GM13976 (cell line): ENCODE measurements at regions not wholly inside any gene's neighbourhood (a gene's known extent, or its start where the extent isn't known, plus 50 kb on each side); places are given as distances from the start of the nearest gene placed in this dataset.
"Not testable (repeated sequence)": the region's sequence is repeated elsewhere in the genome, so short reads cannot be mapped to it uniquely, and the experiment has no call there.

Experiments
- DNase-seq: peaks from one replicate; pipeline ENCODE4 v3.0.0; 2012; ENCODE audit warnings: low spot score
- in situ Hi-C: fragments of 300-500 bp; cut with MboI; formaldehyde crosslinking; loops from one replicate; pipeline ENCODE4 v1.12.0; 2022; ENCODE audit warnings: low sequenced_read_pairs, mixed read lengths, inconsistent platforms; ENCODE audit not compliant: unreplicated experiment
- TF ChIP-seq, protein P1 (sequence below): IDR thresholded peaks from 2 replicates; pipeline ENCODE4 v1.5.1; 2012; ENCODE audit warnings: borderline replicate concordance, mild to moderate bottlenecking; ENCODE audit not compliant: insufficient read depth; ENCODE audit errors: extremely low read depth, missing control alignments, control extremely low read depth

DNA sequence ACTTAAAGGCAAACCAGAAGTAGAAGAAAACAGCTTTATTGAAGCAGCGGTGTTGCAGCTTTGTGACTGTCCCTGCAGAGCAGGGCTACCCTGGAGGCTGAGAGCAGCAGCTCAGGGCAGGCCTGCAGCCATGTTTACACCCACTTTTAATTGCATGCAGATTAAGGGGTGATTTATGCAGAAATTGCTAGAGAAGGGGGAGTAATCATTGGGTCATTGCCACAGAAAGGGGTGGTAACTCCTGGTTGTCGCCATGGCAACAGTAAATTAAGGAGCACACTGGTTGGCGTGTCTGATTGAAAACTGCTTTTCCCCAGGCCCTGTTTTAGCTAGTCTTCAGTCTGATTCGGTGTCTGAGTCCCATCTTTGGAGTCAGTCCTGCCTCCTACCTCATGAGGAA lies 195.4 kb upstream of the HDAC4 start:
- no peak for DNase-seq
- in situ Hi-C loops = no loop called here
- TF ChIP-seq, protein P1, sequence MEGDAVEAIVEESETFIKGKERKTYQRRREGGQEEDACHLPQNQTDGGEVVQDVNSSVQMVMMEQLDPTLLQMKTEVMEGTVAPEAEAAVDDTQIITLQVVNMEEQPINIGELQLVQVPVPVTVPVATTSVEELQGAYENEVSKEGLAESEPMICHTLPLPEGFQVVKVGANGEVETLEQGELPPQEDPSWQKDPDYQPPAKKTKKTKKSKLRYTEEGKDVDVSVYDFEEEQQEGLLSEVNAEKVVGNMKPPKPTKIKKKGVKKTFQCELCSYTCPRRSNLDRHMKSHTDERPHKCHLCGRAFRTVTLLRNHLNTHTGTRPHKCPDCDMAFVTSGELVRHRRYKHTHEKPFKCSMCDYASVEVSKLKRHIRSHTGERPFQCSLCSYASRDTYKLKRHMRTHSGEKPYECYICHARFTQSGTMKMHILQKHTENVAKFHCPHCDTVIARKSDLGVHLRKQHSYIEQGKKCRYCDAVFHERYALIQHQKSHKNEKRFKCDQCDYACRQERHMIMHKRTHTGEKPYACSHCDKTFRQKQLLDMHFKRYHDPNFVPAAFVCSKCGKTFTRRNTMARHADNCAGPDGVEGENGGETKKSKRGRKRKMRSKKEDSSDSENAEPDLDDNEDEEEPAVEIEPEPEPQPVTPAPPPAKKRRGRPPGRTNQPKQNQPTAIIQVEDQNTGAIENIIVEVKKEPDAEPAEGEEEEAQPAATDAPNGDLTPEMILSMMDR = no peak

GRCh38 chr2:239595726-239596125 lies 194.9 kb upstream of the HDAC4 start:
- in situ Hi-C loops = no loop called here

DNA sequence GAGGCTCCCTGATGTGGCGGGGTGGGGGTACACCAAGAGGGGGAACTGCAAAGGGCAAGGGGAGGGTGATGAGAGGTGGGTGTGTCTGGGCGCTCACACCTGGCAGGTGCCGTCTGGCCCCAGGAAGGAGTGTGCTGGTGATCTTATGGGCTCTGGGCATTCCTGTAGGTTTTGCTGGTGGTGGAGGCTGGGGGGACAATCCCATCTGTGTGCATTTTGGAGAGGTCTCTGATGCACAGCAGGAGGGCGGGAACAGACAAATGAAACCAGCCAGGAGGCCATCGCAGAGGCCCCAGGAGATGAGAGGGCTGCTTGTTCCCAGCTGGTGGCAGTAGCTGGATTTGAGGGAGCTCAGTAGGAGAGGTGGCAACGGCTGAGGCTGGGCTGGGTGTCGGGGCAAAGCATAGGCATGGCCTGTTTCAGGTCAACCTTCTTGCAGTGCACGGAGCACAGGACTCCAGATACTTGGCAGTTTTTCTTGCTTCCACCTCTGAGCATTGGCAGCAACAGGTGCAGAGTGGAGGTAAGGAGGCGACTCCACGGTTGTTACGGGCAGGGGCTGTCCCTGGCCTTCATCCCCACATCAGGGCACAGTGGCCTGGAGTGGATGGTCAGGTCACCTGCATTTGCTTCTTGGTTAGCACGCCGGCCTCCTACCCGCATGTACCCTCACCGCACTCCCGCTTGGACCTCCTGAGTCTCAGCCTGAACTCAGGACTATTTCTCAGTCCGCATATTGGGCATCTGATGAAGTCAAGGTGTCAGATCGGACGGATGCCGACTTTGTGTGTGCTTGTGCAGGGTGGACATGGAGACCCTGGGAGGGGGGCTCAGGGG lies 194.2 kb upstream of the HDAC4 start:
- TF ChIP-seq, protein P1 = no peak
- no peak for DNase-seq
- in situ Hi-C loops = no loop called here

More at GRCh38 chr2:239595726-239596125, 194.9 kb upstream of the HDAC4 start:
- TF ChIP-seq, protein P1 = no peak
- no peak for DNase-seq

DNA sequence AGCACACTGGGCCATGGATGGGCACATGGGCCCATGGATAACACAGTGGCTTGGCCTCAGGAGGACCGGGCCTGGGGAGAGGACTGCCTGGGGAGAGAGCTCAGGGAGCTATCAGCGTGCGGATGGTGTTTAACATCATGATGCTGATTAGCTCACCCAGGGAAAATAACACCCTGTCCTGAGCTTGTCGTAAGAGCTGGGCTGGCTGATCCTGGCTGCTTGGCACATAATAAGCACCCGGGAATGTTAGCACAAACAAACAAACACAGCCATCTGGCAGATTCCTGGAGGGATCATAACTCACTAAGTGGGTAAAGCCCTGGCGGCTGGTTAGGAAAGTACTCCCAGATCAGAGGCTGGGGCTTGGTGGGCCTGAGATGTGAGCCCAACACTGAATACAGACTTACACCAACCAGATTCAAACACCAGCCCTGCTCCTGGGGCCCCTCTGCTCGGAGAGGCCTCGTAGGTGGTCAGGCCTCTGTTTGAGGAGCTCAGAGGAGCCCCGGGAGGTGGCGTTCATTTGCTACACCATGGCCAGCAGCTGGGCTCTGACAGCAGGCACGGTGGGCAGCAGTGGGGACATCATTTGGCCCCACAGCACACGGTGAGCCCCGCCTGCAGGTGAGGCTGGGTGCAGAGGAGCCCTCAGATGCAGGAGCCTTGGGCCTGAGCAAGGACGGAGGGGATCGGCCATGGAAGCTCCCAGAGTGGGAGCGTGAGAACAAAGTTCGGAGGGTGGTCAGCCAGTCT lies 193.4 kb upstream of the HDAC4 start:
- TF ChIP-seq, protein P1 = no peak
- DNase-seq = no peak
- in situ Hi-C loops = no loop called here

GRCh38 chr2:239593455-239593854 lies 192.6 kb upstream of the HDAC4 start:
- no peak for DNase-seq
- TF ChIP-seq, protein P1 = no peak
- in situ Hi-C loops = no loop called here

DNA sequence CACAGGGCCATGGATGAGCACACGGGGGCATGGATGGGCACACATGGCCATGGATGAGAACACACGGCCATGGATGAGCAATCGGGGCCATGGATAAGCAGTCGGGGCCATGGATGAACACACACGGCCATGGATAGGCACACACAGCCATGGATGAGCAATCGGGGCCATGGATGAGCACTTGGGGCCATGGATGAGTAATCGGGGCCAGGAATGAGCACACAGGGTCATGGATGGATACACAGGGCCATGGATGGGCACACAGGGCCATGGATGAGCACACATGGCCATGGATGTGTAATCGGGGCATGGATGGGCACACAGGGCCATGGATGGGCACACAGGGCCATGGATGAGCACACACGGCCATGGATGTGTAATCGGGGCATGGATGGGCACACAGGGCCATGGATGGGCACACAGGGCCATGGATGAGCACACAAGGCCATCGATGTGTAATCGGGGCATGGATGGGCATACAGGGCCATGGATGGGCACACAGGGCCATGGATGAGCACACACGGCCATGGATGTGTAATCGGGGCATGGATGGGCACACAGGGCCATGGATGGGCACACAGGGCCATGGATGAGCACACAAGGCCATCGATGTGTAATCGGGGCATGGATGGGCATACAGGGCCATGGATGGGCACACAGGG lies 191.9 kb upstream of the HDAC4 start:
- in situ Hi-C loops, DNase-seq: not testable (repeated sequence)
